ENCODE measurements at regions not wholly inside any gene's neighbourhood (a gene's known extent, or its start where the extent isn't known, plus 50 kb on each side); places are given as distances from the start of the nearest gene placed in this dataset.

GRCh38 chr3:154783061-154783460 is 297.1 kb upstream of the MME start:
- TF ChIP-seq CTCF (IDR thresholded peaks at IDR 0.05) (no peak), EZH2 (IDR thresholded peaks at IDR 0.05) (no peak)

Data from neural progenitor cell (in vitro differentiated cells).